ENCODE measurements at regions not wholly inside any gene's neighbourhood (a gene's known extent, or its start where the extent isn't known, plus 50 kb on each side); places are given as distances from the start of the nearest gene placed in this dataset.

DNA sequence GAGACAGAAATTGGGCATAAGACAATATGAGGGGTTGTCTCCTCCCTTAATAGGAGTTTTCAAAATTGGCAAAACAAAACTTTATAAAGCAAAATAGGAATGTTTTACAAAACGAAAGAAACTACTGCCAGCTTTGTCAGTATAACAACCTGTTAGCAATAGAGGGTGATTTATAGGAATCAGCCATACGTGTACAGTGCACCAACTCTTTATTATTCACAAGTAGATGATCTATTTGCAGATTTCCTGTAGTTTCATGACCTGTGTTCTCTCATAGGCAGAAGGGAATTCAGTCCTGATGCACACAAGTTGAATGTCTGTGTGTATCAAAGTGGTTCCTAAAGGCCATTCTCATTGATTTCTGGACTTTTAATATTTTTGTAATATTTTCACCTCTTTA lies 116.3 kb downstream of the MFAP3L start:
- no peaks in the 10 kb centered on the region for H3K9me3 Mint-ChIP-seq (ENCODE audit: unreplicated experiment)
- ChIA-PET POLR2A (no interaction called here), CTCF (no interaction called here)
- no peaks in the 10 kb centered on the region for H3K9me3 ChIP-seq
- no peaks in the 10 kb centered on the region for H3K4me1 ChIP-seq
- H3K27me3 Mint-ChIP-seq (ENCODE audit: insufficient read depth, unreplicated experiment), result peaks cover 4% of the 10 kb centered on the region
- no TSS peak for BruUV-seq (replicated peaks)
- H3K4me3 ChIP-seq (ENCODE audit: low read depth, low read length), result no peak overlapping the region
- intact Hi-C loops (cut with micrococcal nuclease; ENCODE audit: unreplicated experiment), result loop anchor here (5.0 kb wide), 1 partner anchor 57 kb away; no protein-coding TSS in a partner anchor
- H3K36me3 ChIP-seq (ENCODE audit: control insufficient read depth, insufficient read depth, low read length), result no peaks in the 10 kb centered on the region
- DNase-seq, result no peak
- no peak overlapping the region for H3K4me3 Mint-ChIP-seq (ENCODE audit: unreplicated experiment)
- no peaks in the 10 kb centered on the region for H3K4me1 Mint-ChIP-seq (ENCODE audit: low read depth, unreplicated experiment)
- no peaks in the 10 kb centered on the region for H3K36me3 Mint-ChIP-seq (ENCODE audit: insufficient read depth, unreplicated experiment)
- no peak overlapping the region for H3K27ac Mint-ChIP-seq (ENCODE audit: unreplicated experiment)
- H3K27me3 ChIP-seq (replicated peaks; ENCODE audit: control insufficient read depth, insufficient read depth, low read length), result no peaks in the 10 kb centered on the region
- TF ChIP-seq, protein P1, sequence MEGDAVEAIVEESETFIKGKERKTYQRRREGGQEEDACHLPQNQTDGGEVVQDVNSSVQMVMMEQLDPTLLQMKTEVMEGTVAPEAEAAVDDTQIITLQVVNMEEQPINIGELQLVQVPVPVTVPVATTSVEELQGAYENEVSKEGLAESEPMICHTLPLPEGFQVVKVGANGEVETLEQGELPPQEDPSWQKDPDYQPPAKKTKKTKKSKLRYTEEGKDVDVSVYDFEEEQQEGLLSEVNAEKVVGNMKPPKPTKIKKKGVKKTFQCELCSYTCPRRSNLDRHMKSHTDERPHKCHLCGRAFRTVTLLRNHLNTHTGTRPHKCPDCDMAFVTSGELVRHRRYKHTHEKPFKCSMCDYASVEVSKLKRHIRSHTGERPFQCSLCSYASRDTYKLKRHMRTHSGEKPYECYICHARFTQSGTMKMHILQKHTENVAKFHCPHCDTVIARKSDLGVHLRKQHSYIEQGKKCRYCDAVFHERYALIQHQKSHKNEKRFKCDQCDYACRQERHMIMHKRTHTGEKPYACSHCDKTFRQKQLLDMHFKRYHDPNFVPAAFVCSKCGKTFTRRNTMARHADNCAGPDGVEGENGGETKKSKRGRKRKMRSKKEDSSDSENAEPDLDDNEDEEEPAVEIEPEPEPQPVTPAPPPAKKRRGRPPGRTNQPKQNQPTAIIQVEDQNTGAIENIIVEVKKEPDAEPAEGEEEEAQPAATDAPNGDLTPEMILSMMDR (IDR thresholded peaks at IDR 0.05; ENCODE audit: insufficient read depth in 1 of 2, low read depth in 1 of 2, low read length in 1 of 2, severe bottlenecking in 1 of 2, unreplicated experiment in 1 of 2), result no peak

DNA sequence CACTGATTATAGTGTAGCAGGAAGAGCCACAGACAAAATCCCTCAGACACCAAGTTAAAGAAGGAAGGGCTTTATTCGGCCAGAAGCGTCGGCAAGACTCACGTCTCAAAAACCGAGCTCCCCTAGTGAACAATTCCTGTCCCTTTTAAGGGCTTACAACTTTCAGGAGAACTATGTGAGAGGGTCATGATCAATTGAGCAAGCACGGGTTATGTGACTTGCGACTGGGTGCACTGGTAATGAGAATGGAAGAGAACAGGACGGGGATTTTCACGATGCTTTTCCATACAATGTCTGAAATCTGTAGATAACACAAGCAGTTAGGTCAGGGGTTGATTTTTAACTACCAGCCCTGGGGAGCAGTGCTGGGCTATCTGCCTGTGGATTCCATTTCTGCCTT lies 116.7 kb downstream of the MFAP3L start:
- Mint-ChIP-seq H3K27ac (ENCODE audit: unreplicated experiment) (no peak overlapping the region), H3K27me3 (ENCODE audit: insufficient read depth, unreplicated experiment) (peaks cover 4% of the 10 kb centered on the region), H3K36me3 (ENCODE audit: insufficient read depth, unreplicated experiment) (no peaks in the 10 kb centered on the region), H3K4me1 (ENCODE audit: low read depth, unreplicated experiment) (no peaks in the 10 kb centered on the region), H3K4me3 (ENCODE audit: unreplicated experiment) (no peak overlapping the region), H3K9me3 (ENCODE audit: unreplicated experiment) (no peaks in the 10 kb centered on the region)
- no peak overlapping the region for H3K4me3 ChIP-seq (ENCODE audit: low read depth, low read length)
- no peaks in the 10 kb centered on the region for H3K36me3 ChIP-seq (ENCODE audit: control insufficient read depth, insufficient read depth, low read length)
- H3K27me3 ChIP-seq (replicated peaks; ENCODE audit: control insufficient read depth, insufficient read depth, low read length), result no peaks in the 10 kb centered on the region
- DNase-seq, result no peak
- BruUV-seq (replicated peaks), result no TSS peak
- TF ChIP-seq, protein P1 (IDR thresholded peaks at IDR 0.05; ENCODE audit: insufficient read depth in 1 of 2, low read depth in 1 of 2, low read length in 1 of 2, severe bottlenecking in 1 of 2, unreplicated experiment in 1 of 2), result no peak
- no peaks in the 10 kb centered on the region for H3K9me3 ChIP-seq
- no peaks in the 10 kb centered on the region for H3K4me1 ChIP-seq
- POLR2A ChIA-PET, result no interaction called here
- CTCF ChIA-PET, result no interaction called here
- intact Hi-C loops (cut with micrococcal nuclease; ENCODE audit: unreplicated experiment), result loop anchor here (5.0 kb wide), 1 partner anchor 58 kb away; no protein-coding TSS in a partner anchor

DNA sequence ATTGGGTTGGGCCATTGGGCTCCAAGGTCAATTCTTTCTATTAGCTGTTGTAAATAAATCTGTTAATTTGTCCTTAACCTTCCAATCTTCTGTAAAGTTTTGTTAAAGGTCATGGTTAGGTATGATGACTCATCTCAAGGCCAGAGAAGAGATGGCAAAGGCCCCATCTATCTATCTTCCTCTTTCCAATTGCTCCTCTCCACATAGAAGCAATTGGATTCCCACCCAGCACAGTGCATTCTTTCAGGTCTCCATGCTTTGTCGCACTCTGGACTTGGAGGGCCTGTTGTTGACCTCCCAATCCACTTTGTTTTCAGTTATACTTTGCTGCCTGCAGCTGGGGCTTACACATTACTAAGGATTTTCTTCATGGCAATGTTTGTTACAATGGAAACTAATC lies 118.5 kb downstream of the MFAP3L start:
- Histone ChIP-seq H3K36me3 (ENCODE audit: control insufficient read depth, insufficient read depth, low read length) (no peaks in the 10 kb centered on the region), H3K4me3 (ENCODE audit: low read depth, low read length) (no peak overlapping the region), H3K9me3 (no peaks in the 10 kb centered on the region), H3K4me1 (no peaks in the 10 kb centered on the region), H3K27me3 (replicated peaks; ENCODE audit: control insufficient read depth, insufficient read depth, low read length) (no peaks in the 10 kb centered on the region)
- Mint-ChIP-seq H3K27ac (ENCODE audit: unreplicated experiment) (no peak overlapping the region), H3K9me3 (ENCODE audit: unreplicated experiment) (no peaks in the 10 kb centered on the region), H3K36me3 (ENCODE audit: insufficient read depth, unreplicated experiment) (no peaks in the 10 kb centered on the region), H3K27me3 (ENCODE audit: insufficient read depth, unreplicated experiment) (peaks cover 9% of the 10 kb centered on the region), H3K4me3 (ENCODE audit: unreplicated experiment) (no peak overlapping the region), H3K4me1 (ENCODE audit: low read depth, unreplicated experiment) (no peaks in the 10 kb centered on the region)
- CTCF ChIA-PET, result no interaction called here
- DNase-seq, result no peak
- intact Hi-C loops (cut with micrococcal nuclease; ENCODE audit: unreplicated experiment), result loop anchor here (5.0 kb wide), 1 partner anchor 60 kb away; no protein-coding TSS in a partner anchor
- TF ChIP-seq, protein P1 (IDR thresholded peaks at IDR 0.05; ENCODE audit: insufficient read depth in 1 of 2, low read depth in 1 of 2, low read length in 1 of 2, severe bottlenecking in 1 of 2, unreplicated experiment in 1 of 2), result no peak
- no TSS peak for BruUV-seq (replicated peaks)
- POLR2A ChIA-PET, result no interaction called here

Data from Caco-2 (cell line).